Spinal cord (tissue), 9 donors: ENCODE measurements at regions not wholly inside any gene's neighbourhood (a gene's known extent, or its start where the extent isn't known, plus 50 kb on each side); places are given as distances from the start of the nearest gene placed in this dataset.

Experiments used
- DNase-seq, 6 donors: peaks; one replicate each; pipeline versions ENCODE4 v3.0.0 to v3.0.0-alpha.2; 2013 to 2015; ENCODE audit warnings: low spot score in 6 of 6, low read depth in 4 of 6
- H3K27ac ChIP-seq: one replicate; pipeline ENCODE4 v1.5.1; 2013; ENCODE audit warnings: low read depth, low read length, control low read depth
- H3K27me3 ChIP-seq: one replicate; pipeline ENCODE4 v1.6.1; 2013; ENCODE audit warnings: low read length; ENCODE audit not compliant: control insufficient read depth, insufficient read depth
- H3K36me3 ChIP-seq: one replicate; pipeline ENCODE4 v1.6.1; 2013; ENCODE audit warnings: low read length; ENCODE audit not compliant: control insufficient read depth, insufficient read depth
- H3K4me1 ChIP-seq: one replicate; pipeline ENCODE4 v1.6.1; 2013; ENCODE audit warnings: low read length; ENCODE audit not compliant: control insufficient read depth, insufficient read depth
- H3K4me3 ChIP-seq: one replicate; pipeline ENCODE4 v1.5.1; 2013; ENCODE audit warnings: low read depth, low read length, control low read depth
- H3K9me3 ChIP-seq: one replicate; pipeline ENCODE4 v1.6.1; 2013; ENCODE audit warnings: low read length; ENCODE audit not compliant: control insufficient read depth, insufficient read depth
- WGBS: methylation state at CpG from one replicate; pipeline ENCODE4 v1.1.5; 2013; ENCODE audit warnings: missing lambda C conversion rate; ENCODE audit not compliant: insufficient coverage; 5-methylcytosine and 5-hydroxymethylcytosine counted together
- donor health status: healthy.

- Histone ChIP-seq H3K9me3 (peaks cover 4% of the 10 kb centered on the region), H3K27me3 (no peaks in the 10 kb centered on the region), H3K36me3 (no peaks in the 10 kb centered on the region), H3K27ac (no peak overlapping the region), H3K4me1 (no peaks in the 10 kb centered on the region), H3K4me3 (no peak overlapping the region)
- no peak for DNase-seq
- 68% methylated on average over 3 of the region's 3 CpGs for WGBS
Measured at GRCh38 chr12:92324849-92325500, 179.3 kb upstream of the BTG1 start.

GRCh38 chr12:92312463-92312964 is 166.9 kb upstream of the BTG1 start:
- no peaks in the 10 kb centered on the region for H3K27me3 ChIP-seq
- no peak for DNase-seq
- no peak overlapping the region for H3K4me3 ChIP-seq
- WGBS, result 90% methylated on average over 1 of the region's 2 CpGs
- H3K9me3 ChIP-seq, result no peaks in the 10 kb centered on the region
- H3K27ac ChIP-seq, result no peak overlapping the region
- no peaks in the 10 kb centered on the region for H3K36me3 ChIP-seq
- no peaks in the 10 kb centered on the region for H3K4me1 ChIP-seq

GRCh38 chr12:92304371-92305055 is 158.9 kb upstream of the BTG1 start:
- H3K27ac ChIP-seq, result no peak overlapping the region
- DNase-seq, result peak in 1 of 6 donors; percentile 34
- 50% methylated on average over 2 of the region's 5 CpGs for WGBS

GRCh38 chr12:92302041-92302829 is 156.6 kb upstream of the BTG1 start:
- Histone ChIP-seq H3K4me3 (no peak overlapping the region), H3K27ac (no peak overlapping the region), H3K4me1 (no peaks in the 10 kb centered on the region), H3K27me3 (no peaks in the 10 kb centered on the region), H3K36me3 (no peaks in the 10 kb centered on the region), H3K9me3 (no peaks in the 10 kb centered on the region)
- no peak for DNase-seq
- 100% methylated on average over 1 of the region's 4 CpGs for WGBS

More at GRCh38 chr12:92304371-92305055, 158.9 kb upstream of the BTG1 start:
- no peak overlapping the region for H3K4me3 ChIP-seq
- H3K9me3 ChIP-seq, result no peaks in the 10 kb centered on the region
- H3K27me3 ChIP-seq, result no peaks in the 10 kb centered on the region
- H3K4me1 ChIP-seq, result no peaks in the 10 kb centered on the region
- no peaks in the 10 kb centered on the region for H3K36me3 ChIP-seq

- no CpG with 5 or more reads among the region's 1 CpG for WGBS
- H3K9me3 ChIP-seq, result no peaks in the 10 kb centered on the region
- no peaks in the 10 kb centered on the region for H3K4me1 ChIP-seq
- DNase-seq, result no peak
- H3K4me3 ChIP-seq, result no peak overlapping the region
- H3K27me3 ChIP-seq, result no peaks in the 10 kb centered on the region
- H3K36me3 ChIP-seq, result no peaks in the 10 kb centered on the region
- no peak overlapping the region for H3K27ac ChIP-seq
Measured at GRCh38 chr12:92301356-92301755, 155.7 kb upstream of the BTG1 start.

GRCh38 chr12:92300777-92301176 is 155.1 kb upstream of the BTG1 start:
- DNase-seq, result no peak
- no CpG with 5 or more reads among the region's 2 CpGs for WGBS
- Histone ChIP-seq H3K36me3 (no peaks in the 10 kb centered on the region), H3K4me1 (no peaks in the 10 kb centered on the region), H3K9me3 (no peaks in the 10 kb centered on the region), H3K4me3 (no peak overlapping the region), H3K27me3 (no peaks in the 10 kb centered on the region), H3K27ac (no peak overlapping the region)

GRCh38 chr12:92299744-92300143 is 154.1 kb upstream of the BTG1 start:
- no peak overlapping the region for H3K4me3 ChIP-seq
- no peak overlapping the region for H3K27ac ChIP-seq
- no peaks in the 10 kb centered on the region for H3K27me3 ChIP-seq
- no peaks in the 10 kb centered on the region for H3K36me3 ChIP-seq
- no peak for DNase-seq
- H3K4me1 ChIP-seq, result no peaks in the 10 kb centered on the region
- WGBS, result 94% methylated on average over 3 of the region's 3 CpGs
- H3K9me3 ChIP-seq, result no peaks in the 10 kb centered on the region

GRCh38 chr12:92299344-92299743 is 153.7 kb upstream of the BTG1 start:
- no peak overlapping the region for H3K4me3 ChIP-seq
- WGBS, result 100% methylated on average over 1 of the region's 2 CpGs
- no peak overlapping the region for H3K27ac ChIP-seq
- no peaks in the 10 kb centered on the region for H3K9me3 ChIP-seq
- no peaks in the 10 kb centered on the region for H3K27me3 ChIP-seq
- no peaks in the 10 kb centered on the region for H3K36me3 ChIP-seq
- DNase-seq, result no peak
- H3K4me1 ChIP-seq, result no peaks in the 10 kb centered on the region

- H3K9me3 ChIP-seq, result no peaks in the 10 kb centered on the region
- no peaks in the 10 kb centered on the region for H3K36me3 ChIP-seq
- no peaks in the 10 kb centered on the region for H3K4me1 ChIP-seq
- DNase-seq, result no peak
- 80% methylated on average over 1 of the region's 8 CpGs for WGBS
- H3K27me3 ChIP-seq, result no peaks in the 10 kb centered on the region
- H3K27ac ChIP-seq, result no peak overlapping the region
- H3K4me3 ChIP-seq, result no peak overlapping the region
Measured at GRCh38 chr12:92297932-92298696, 152.5 kb upstream of the BTG1 start.
